Astrocyte of the spinal cord (primary cell): ENCODE measurements at regions not wholly inside any gene's neighbourhood (a gene's known extent, or its start where the extent isn't known, plus 50 kb on each side); places are given as distances from the start of the nearest gene placed in this dataset.
"Not testable (repeated sequence)": the region's sequence is repeated elsewhere in the genome, so short reads cannot be mapped to it uniquely, and the experiment has no call there.

Source experiments
- DNase-seq: peaks from one replicate; pipeline ENCODE4 v3.0.0; 2011; ENCODE audit warnings: low read depth, low spot score
- H3K4me3 ChIP-seq: 2 replicates; pipeline ENCODE4 v1.5.1; 2011; ENCODE audit warnings: low read depth, mild to moderate bottlenecking, low read length, moderate library complexity
- in situ Hi-C: cut with HindIII; loops from 2 replicates; pipeline ENCODE4 v1.10.0; 2017; ENCODE audit warnings: low sequenced_read_pairs
- TF ChIP-seq, protein P1 (sequence below): IDR thresholded peaks from 2 replicates; pipeline ENCODE4 v1.5.1; 2012; ENCODE audit warnings: low read depth, mild to moderate bottlenecking, low read length, inconsistent platforms

DNA sequence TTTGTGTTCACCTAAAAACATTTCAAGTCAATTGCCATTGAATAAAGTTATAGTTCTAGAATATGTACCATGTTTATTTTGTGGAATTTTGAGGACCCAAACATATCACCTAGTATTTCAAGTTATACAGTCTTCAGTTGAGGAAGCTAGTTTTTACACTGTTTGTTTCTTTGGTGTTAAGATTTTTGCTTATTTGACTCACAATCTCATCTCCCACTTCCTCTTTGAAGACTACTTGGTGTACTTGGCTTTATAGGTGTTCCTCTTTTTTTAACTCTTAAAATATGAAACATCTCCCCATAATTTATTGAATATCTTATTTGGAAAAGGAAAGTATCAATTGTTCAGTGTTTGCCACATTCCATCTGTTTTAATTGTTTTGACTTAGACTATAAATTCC lies 675.4 kb downstream of the RAPGEF2 start:
- in situ Hi-C loops, result no loop called here
- H3K4me3 ChIP-seq, result no peak overlapping the region
- DNase-seq, result no peak
- TF ChIP-seq, protein P1, sequence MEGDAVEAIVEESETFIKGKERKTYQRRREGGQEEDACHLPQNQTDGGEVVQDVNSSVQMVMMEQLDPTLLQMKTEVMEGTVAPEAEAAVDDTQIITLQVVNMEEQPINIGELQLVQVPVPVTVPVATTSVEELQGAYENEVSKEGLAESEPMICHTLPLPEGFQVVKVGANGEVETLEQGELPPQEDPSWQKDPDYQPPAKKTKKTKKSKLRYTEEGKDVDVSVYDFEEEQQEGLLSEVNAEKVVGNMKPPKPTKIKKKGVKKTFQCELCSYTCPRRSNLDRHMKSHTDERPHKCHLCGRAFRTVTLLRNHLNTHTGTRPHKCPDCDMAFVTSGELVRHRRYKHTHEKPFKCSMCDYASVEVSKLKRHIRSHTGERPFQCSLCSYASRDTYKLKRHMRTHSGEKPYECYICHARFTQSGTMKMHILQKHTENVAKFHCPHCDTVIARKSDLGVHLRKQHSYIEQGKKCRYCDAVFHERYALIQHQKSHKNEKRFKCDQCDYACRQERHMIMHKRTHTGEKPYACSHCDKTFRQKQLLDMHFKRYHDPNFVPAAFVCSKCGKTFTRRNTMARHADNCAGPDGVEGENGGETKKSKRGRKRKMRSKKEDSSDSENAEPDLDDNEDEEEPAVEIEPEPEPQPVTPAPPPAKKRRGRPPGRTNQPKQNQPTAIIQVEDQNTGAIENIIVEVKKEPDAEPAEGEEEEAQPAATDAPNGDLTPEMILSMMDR, result no peak

DNA sequence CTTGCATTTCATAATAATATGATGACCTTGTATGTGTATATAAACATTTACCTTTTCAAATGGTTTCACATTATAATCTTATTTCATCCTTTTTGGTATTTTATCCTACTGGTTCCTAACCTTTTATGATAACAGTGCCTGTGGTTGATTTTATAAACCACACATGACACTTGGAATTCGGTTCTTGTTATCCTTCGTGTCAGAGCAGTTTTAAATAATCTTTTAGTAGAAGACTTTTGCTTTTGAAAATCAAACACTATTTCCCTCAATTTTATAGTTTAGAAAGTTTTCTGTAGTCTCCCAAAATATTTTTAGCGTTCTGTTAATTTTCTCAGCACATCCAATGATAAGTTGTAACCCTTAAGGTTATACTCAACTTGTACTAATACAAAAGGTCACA lies 676.8 kb downstream of the RAPGEF2 start:
- TF ChIP-seq, protein P1, result no peak

DNA sequence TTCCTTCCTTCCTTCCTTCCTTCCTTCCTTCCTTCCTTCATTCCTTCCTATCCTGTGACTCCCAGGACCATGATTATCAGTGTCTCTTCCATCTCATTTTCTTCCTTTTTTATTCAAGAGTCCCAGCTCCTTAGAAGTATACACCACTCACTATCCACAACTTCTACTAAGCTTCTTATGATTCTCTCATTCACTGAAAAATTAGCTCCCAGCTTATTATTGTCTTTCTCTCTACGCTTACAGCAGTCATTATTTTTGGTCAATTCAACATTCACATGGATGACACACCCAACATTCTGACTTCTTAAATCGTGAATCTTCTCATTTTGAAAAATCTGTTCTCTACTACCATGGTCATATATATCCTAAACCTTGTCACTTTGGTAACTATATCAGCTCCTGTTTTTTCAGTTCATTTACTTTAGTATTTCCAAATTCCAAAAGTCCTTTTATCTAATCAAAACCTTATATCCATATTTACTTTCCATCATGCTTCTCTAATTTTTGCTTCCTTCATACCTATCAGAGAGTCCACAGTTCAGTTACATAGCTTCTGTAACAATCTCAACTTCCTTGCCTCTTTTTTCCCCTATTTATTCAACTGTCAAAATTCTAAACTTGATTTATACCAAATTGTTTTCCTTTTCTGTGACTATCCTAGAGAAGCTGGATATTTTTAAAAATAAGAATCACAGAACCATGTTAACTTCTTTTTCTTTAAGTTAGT lies 677.5 kb downstream of the RAPGEF2 start:
- no peak for DNase-seq
- TF ChIP-seq, protein P1, result no peak
- in situ Hi-C loops, result no loop called here
- no peak overlapping the region for H3K4me3 ChIP-seq

More for the DNA sequence above, 676.8 kb downstream of the RAPGEF2 start:
- in situ Hi-C loops, result no loop called here
- H3K4me3 ChIP-seq, result no peak overlapping the region
- DNase-seq, result no peak

DNA sequence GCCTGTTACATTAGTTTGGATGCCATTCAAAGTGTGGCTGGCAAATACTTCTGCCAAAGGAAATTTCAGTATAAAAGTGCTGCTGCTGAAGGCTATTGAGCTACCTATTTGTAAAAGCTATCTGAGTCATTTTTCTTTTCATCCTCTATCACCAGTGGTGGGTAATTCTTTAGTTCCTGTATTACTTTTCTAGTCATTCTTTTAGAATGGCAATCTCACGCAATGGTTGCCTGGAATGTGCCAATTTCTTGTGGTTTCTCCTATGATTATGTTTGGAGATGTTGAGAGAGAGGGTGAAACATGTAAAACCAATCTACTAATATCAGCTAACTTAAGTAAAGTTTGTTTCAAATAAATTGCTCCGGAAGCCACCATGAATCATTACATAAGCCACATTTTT lies 685.0 kb downstream of the RAPGEF2 start:
- DNase-seq, result peak; percentile 63
- H3K4me3 ChIP-seq, result no peak overlapping the region
- in situ Hi-C loops, result no loop called here
- TF ChIP-seq, protein P1, result no peak

DNA sequence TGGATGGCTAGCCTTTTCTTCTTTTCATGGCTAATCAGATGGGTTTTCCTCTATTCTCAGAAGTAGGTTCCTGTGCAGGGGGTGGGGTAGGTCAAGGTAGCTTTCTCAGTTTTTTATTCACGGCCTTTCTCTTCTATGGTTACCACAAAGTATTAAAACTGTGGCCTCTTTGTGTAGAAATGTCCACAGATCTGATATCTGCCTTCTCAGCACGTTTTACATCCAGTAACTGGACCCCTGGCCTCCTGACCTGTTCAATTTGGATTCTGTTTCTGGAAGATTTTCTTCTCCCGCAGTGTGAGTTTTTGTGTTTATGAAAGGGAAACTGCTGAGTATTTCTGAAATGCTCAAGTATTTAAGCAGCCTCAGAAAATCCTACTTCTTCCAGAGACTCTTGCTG lies 688.5 kb downstream of the RAPGEF2 start:
- in situ Hi-C loops, result no loop called here
- DNase-seq, result no peak
- no peak overlapping the region for H3K4me3 ChIP-seq
- TF ChIP-seq, protein P1, result no peak

DNA sequence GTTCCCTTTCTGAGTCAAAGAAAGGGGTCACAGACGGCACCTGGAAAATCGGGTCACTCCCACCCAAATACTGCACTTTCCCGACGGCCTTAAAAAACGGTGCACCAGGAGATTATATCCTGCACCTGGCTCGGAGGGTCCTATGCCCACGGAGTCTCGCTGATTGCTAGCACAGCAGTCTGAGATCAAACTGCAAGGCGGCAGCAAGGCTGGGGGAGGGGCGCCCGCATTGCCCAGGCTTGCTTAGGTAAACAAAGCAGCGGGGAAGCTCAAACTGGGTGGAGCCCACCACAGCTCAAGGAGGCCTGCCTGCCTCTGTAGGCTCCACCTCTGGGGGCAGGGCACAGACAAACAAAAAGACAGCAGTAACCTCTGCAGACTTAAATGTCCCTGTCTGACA lies 701.7 kb downstream of the RAPGEF2 start:
- in situ Hi-C loops, DNase-seq, H3K4me3 ChIP-seq: not testable (repeated sequence)

DNA sequence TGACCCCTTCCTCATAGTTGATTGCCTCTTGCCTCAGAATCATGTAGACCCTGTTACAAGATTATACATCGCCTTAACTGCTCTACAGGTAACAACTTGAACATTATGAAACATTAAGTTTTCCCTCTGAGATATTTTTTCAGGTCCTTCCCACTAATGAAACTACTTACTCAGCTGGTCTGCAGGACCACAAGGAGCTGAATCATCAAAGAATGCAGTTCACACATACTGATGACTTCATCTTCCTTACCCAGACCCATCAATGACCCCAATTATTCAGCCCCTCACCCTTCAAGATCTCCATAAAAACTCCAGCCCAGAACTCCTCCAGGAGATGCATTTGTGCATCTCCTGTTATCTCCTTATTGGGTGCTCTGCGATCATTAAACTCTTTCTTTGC lies 720.9 kb downstream of the RAPGEF2 start:
- no peak overlapping the region for H3K4me3 ChIP-seq
- in situ Hi-C loops, result no loop called here
- TF ChIP-seq, protein P1, result no peak

More for the DNA sequence above, 720.9 kb downstream of the RAPGEF2 start:
- peak; percentile 73 for DNase-seq
